NCI-H2081 treated with DMSO at 0.1 percent for 48 hours (cell line): ENCODE measurements at regions not wholly inside any gene's neighbourhood (a gene's known extent, or its start where the extent isn't known, plus 50 kb on each side); places are given as distances from the start of the nearest gene placed in this dataset.

Experiments
- DNase-seq: peaks from one replicate; lab custom pipeline; 2025; lab: John Stamatoyannopoulos, UW

GRCh38 chr7:33661430-33662160 lies 243.7 kb upstream of the BMPER start:
- no peak for DNase-seq

DNA sequence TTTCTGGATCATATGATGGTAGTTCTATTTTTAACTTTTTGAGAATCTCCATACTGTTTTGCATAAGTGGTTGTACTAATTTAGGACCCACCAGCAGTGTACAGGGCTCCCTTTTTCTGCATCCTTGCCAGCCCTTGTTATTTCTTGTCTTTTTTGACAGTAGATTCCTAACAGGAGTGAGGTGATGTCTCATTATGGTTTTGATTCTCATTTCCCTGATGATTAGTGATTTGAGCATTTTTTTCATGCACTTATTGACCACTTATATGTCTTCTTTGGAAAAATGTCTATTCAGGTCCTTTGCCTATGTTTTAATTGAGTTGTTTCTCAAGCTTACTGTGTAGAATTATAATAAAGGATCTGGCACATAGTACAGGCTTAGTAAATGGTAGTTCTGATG lies 238.8 kb upstream of the BMPER start:
- no peak for DNase-seq

GRCh38 chr7:33667196-33667595 lies 238.1 kb upstream of the BMPER start:
- DNase-seq = no peak

DNA sequence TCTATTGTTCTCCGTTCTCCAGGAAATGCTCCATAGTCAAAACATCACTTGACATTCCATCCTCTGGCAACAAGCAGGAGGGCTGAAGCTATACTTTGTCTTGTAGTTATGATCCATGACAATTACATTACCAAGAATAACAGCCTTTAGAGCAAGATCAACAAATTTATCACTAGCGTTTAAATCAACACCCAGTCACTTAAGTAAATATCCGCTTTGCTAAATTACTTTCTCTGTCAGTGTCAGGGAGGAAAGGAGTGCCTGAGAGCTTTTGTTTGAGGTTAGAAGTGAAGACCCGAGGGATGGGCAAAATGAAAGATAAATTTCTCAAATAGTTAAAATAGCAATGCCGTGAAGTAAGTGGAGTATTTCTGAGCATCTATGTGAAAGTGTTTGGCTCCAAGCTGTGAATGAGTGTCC lies 236.1 kb upstream of the BMPER start:
- DNase-seq = peak; percentile 63

DNA sequence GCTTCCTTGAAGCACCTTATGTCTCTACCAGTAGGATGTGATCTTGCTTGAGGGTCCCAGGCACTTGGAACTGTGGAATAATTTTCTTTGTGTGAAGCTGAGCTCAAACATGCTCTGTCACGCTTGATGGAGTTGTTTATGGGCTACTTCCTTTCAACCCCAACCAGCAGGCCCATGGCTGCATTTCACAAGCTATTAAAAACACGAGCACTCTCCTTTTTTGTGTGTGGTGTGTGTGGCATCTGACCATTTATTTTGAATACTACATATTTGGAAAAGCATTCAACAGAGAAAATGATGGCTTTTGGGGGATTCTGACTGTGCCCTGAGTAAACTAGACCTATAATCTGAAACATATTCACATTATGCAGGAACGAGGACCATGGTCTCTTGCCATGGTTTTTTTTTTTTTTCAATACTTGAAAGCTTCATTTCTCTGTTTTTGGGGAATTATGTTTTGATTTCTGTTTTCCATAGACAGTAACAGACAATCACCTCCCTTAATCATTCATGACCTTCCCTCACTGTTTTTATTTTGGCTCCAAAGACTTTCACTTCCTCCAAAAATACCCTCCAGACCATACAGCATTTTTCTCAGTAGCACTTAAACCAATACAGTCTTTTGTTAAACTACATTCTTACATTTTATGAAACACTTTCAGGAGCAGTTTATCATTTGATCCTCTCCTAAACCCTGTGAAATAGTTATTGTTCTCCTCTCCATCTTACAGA lies 233.6 kb upstream of the BMPER start:
- no peak for DNase-seq

DNA sequence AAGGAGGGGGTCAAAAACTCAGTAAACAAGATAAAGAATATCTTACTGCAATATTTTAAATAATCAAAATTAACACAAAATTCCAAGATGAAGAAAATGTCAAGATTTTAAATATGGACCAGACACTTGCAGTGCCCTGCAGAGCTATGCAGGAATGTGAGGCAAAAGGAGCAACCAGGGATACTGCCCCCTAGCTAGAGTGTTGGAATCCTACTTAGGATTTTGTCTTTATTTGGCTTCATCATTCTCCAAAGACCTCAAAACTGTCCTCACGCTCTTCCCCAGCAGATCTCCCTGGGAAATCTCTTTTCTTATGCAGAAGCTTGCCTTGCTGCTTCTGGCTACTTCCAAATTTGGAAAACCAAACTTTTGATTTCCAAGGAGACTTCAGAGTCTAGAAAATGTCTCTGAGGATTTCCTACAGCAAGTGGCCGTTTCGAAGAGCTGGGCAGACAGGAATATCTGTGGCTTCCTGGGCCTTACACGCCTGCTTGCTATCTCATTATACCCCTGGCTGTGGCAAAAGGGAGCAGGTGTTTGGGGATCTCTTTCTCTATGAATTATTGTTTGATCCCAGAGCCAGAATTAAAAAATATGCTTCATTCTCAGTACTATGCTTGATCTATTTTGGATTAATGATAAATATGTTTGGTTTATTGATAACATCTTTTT lies 232.2 kb upstream of the BMPER start:
- DNase-seq = no peak

- DNase-seq = no peak
Measured at GRCh38 chr7:33674804-33675411, 230.4 kb upstream of the BMPER start.

DNA sequence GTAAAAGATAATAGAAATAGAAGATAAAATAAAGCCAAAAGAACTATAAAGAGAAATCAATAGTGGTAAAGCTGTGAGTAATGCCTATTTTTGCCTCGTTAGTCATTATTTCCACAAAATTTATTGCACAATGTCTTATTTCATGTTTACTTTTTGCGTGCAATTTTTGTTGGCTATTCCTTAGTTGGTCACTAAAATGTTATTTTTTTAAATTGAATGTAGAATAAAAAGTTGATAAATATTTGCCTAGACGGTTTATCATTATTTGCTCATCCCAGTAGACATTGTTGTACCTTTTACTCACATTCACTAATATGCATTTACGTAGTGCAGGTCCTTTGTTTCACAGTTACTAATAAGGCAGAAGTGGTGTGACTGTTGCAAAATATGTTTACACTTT lies 227.8 kb upstream of the BMPER start:
- no peak for DNase-seq

DNA sequence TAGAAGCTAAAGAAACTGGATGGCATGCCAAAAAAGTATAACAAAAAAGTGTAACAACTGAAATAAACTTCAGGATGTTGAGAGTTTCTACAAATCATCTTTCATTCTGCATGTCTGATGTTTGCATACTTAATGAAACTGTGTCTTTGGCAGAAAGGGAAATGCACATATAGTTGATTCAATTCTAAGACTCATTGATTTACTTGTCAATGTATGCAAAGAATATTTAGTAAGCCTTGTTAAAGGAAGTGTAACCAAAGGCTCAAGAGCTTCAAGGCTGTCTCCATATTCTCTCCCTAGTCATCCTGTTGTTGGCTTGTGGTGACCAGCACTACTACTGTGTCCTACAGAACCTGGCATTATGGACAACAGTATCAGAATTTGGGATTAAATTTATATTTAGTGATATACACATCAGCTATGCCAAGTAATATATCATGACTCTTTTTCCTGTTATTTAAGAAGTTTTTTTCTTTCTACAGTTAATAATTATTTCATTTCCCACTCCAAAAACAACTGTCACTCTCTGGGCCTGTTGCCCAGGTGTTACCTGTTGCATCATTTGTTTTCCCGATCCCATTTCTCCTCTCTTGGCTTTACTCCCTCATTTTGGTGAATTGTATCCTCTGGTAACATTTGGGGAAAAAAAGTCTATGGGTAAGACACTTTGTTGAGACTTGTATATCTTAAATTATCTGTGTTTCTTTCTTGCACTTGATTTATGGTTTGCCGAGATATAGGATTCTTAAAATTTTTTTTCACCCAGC lies 226.6 kb upstream of the BMPER start:
- DNase-seq = no peak

DNA sequence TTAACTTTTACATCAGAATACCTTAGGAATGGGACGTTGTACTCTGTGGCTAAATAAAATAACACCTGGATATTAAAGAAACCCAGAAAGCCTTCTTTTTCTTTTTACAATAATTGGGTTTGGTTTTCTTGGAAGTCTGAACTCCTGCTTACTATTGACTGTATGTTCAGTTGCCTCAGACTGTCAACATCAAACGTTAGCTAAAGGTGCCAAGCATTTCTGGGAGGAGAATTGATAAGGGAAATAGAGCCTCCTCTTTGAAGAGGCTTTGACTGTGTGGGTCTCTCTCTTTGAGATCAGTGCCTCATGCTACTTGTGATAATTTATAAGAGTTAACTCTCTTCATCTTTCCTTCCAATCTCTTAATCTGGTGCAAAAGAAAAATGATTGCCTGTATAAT lies 224.7 kb upstream of the BMPER start:
- no peak for DNase-seq

GRCh38 chr7:33685503-33685902 lies 219.8 kb upstream of the BMPER start:
- DNase-seq = no peak

GRCh38 chr7:33685981-33686683 lies 219.2 kb upstream of the BMPER start:
- DNase-seq = no peak

GRCh38 chr7:33687625-33688024 lies 217.7 kb upstream of the BMPER start:
- no peak for DNase-seq

DNA sequence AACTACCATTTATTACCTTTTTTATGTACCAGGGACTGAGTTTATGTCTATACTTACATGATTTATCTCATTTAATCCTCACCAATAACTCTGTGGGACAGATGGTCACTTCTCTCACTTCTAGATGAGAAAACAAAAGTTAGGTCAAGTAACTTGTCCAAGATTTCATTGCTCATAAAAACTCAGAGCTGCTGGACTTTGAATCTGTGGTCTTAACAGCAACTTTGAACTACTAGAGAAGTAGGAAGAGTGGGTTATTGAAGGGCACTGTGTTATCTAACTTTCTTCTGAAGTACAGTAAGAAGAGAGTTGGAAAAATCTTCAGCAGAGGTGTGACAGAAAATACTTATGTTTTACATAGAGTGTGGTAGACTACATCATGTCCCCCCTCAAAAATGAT lies 214.2 kb upstream of the BMPER start:
- DNase-seq = no peak

GRCh38 chr7:33692956-33693355 lies 212.4 kb upstream of the BMPER start:
- DNase-seq = no peak

DNA sequence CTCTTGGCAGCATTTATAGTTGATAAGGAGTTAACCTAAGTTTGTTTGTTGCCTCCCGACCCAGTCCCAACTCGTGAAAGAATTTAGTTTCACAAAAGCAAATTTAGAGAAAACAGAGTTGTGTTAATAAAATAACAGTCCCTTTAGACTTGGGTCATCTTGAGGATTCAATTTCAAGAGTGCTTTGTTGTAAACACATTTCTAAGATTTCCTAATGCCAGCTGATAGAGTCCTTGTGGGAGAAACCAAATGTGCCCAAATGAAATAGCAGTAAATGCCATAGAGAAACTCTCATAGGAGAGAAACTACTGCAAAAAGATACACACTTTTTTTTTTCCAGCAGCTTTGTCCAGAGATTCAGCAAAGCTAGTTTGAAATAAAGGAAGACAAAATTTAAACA lies 211.3 kb upstream of the BMPER start:
- no peak for DNase-seq

GRCh38 chr7:33697616-33698015 lies 207.7 kb upstream of the BMPER start:
- DNase-seq = no peak

- DNase-seq = no peak
Measured at GRCh38 chr7:33698041-33698440, 207.3 kb upstream of the BMPER start.

- no peak for DNase-seq
Measured at GRCh38 chr7:33698692-33699128, 206.6 kb upstream of the BMPER start.

DNA sequence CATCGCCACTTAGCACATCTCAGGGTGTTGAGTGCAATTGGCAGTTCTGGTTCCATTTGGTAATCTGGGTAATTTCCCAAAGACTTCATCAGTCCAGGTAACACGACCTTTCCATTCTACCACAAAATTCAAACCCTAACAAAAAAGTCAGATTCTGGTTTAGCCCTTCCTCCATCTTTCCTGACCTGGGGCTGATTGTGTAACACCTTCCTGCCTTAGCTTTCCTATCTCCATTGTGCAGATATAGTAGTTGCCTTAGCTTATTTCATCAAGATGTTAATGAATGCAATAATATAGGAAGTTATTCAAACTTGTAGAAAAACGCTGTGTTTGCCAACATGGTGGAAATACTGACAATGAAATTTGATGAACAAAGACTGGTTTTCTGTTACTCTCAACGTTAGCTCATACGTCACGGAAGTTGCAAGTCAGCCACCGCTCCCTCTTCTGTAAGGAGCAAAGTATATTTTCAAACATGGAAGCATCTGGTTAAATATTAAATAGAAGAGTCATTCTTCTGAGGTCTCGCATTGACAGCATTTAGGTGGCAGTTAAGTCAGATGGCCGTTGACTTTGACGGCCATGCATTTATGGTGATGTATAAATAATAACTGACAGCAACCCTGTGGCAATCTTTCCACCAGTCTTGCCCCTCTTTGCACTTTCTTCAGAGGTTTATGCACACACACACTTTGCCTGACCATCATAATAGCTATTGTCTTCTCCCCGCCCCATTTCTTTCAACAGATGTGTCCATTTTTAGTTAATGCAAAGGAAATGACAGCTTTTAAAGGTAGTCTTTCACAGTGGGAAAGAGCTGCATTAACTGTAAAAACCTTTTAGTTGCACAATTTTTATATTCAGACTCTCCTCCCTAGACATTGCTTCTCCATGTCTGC lies 205.1 kb upstream of the BMPER start:
- DNase-seq = no peak
